Glutamatergic neuron (in vitro differentiated cells): ENCODE measurements at regions not wholly inside any gene's neighbourhood (a gene's known extent, or its start where the extent isn't known, plus 50 kb on each side); places are given as distances from the start of the nearest gene placed in this dataset.
"Not testable (repeated sequence)": the region's sequence is repeated elsewhere in the genome, so short reads cannot be mapped to it uniquely, and the experiment has no call there.

ENCODE experiments used
- DNase-seq: peaks from one replicate; pipeline ENCODE4 v3.0.0; 2022
- H3K27ac Mint-ChIP-seq: one replicate; pipeline ENCODE4 v1.8.0; 2020; ENCODE audit warnings: mild to moderate bottlenecking, mixed read lengths, inconsistent platforms; ENCODE audit not compliant: unreplicated experiment
- H3K27me3 Mint-ChIP-seq: one replicate; pipeline ENCODE4 v1.8.0; 2020; ENCODE audit warnings: mild to moderate bottlenecking, moderate library complexity, mixed read lengths, inconsistent platforms; ENCODE audit not compliant: unreplicated experiment
- H3K36me3 Mint-ChIP-seq: one replicate; pipeline ENCODE4 v1.8.0; 2020; ENCODE audit warnings: mild to moderate bottlenecking, mixed read lengths, inconsistent platforms; ENCODE audit not compliant: unreplicated experiment
- H3K4me1 Mint-ChIP-seq: one replicate; pipeline ENCODE4 v1.8.0; 2020; ENCODE audit warnings: mild to moderate bottlenecking, low read depth, mixed read lengths, inconsistent platforms; ENCODE audit not compliant: unreplicated experiment
- H3K4me3 Mint-ChIP-seq: one replicate; pipeline ENCODE4 v1.8.0; 2020; ENCODE audit warnings: mild to moderate bottlenecking, mixed read lengths, inconsistent platforms; ENCODE audit not compliant: unreplicated experiment
- H3K9me3 Mint-ChIP-seq: one replicate; pipeline ENCODE4 v1.8.0; 2020; ENCODE audit warnings: mild to moderate bottlenecking, moderate library complexity, mixed read lengths, inconsistent platforms; ENCODE audit not compliant: unreplicated experiment
- CTCF ChIP-seq: fragments of 200-600 bp; sonication (generic); IDR thresholded peaks from one replicate; pipeline ENCODE4 v1.5.0; 2021; ENCODE audit not compliant: partially characterized antibody, unreplicated experiment

DNA sequence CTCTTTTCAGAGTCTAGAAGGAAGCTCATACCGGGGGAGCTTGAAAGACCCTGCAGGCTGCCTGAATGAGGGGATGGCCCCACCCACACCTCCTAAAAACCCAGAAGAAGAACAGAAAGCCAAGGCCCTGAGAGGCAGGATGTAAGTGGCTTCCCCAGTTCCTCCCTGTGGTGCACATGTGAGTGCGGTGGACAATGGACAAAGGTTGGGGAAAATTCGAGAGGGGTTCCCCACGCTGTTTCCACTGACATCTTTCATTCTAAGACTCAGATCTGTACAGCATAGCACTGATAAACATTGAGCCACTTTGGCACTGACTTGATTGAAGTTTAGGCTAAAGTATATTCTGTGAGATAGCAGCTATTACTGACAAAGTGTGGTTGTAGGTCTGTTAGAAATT, 79.5 kb upstream of the UMPS start:
- Mint-ChIP-seq H3K4me1 (peaks cover 9% of the 10 kb centered on the region), H3K27ac (no peak overlapping the region), H3K4me3 (no peak overlapping the region), H3K27me3 (peaks cover 5% of the 10 kb centered on the region), H3K36me3 (peaks cover 28% of the 10 kb centered on the region), H3K9me3 (peaks cover 7% of the 10 kb centered on the region)
- DNase-seq = no peak
- TF ChIP-seq CTCF = no peak

DNA sequence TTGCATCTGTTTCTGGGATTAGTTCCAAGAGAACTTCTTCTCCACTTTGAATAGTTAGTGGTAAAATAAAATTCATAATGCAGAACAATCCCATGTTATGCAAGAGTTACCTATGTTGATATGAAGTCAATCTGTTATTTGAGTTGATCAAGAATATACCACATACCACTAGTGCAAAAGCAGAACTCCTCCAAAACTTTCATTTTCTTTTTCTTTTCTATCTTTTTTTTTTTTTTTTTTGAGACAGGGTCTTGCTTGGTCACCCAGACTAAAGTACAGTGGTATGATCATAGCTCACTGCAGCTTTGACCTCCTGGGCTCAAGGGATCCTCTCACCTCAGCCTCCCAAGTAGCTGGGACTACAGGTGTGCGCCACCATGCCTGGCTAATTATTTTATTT, 78.8 kb upstream of the UMPS start:
- H3K36me3 Mint-ChIP-seq = peaks cover 28% of the 10 kb centered on the region
- not testable (repeated sequence) for H3K9me3 Mint-ChIP-seq, DNase-seq, H3K4me1 Mint-ChIP-seq, H3K27me3 Mint-ChIP-seq, H3K4me3 Mint-ChIP-seq, H3K27ac Mint-ChIP-seq

- Mint-ChIP-seq H3K9me3 (peaks cover 7% of the 10 kb centered on the region), H3K27me3 (peaks cover 5% of the 10 kb centered on the region), H3K4me1 (peaks cover 9% of the 10 kb centered on the region), H3K36me3 (peaks cover 27% of the 10 kb centered on the region), H3K4me3 (no peak overlapping the region), H3K27ac (no peak overlapping the region)
- DNase-seq = no peak
- TF ChIP-seq CTCF = no peak
Measured at GRCh38 chr3:124652009-124652408, 78.2 kb upstream of the UMPS start.

DNA sequence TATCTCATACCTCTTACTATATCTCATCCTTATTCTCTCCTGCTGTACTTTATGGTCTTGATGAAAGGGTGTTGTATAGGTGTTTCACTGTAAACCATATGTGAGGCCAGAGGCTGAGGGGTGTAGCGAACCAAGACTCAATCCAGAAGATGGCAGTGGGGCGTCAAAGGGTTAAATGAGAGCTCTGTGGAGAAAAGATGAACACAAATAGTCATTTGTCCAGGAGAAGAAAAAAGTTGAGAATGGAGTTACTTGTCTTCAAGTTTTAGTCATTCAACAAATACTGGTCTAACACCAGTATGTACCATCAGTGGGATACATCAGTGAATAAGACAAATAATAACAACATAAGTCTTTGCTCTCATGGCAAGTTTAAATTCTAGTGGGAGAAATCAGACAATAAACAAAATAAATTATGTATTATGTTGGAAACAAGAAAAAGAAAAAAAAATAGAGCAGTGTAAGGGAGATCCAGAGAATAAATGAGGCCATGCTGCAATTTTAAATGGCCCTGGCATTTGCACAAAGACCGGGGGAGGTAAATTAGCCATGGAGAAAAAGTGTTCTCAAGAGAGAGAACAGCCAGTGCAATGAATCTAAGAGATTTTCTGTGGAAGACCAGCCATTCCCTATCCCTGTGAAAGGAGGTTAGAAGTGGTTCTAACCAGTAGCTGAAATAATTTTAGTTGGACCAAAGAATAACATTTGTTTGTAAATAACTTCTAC, 77.0 kb upstream of the UMPS start:
- H3K4me1 Mint-ChIP-seq = peaks cover 5% of the 10 kb centered on the region
- DNase-seq = no peak
- no peaks in the 10 kb centered on the region for H3K27me3 Mint-ChIP-seq
- H3K9me3 Mint-ChIP-seq = peaks cover 10% of the 10 kb centered on the region
- no peak for TF ChIP-seq CTCF
- H3K36me3 Mint-ChIP-seq = peaks cover 15% of the 10 kb centered on the region
- H3K27ac Mint-ChIP-seq = no peak overlapping the region
- no peak overlapping the region for H3K4me3 Mint-ChIP-seq

- H3K27me3 Mint-ChIP-seq = peaks cover 2% of the 10 kb centered on the region
- peaks cover under 1% of the 10 kb centered on the region for H3K4me1 Mint-ChIP-seq
- peaks cover 8% of the 10 kb centered on the region for H3K36me3 Mint-ChIP-seq
- DNase-seq = no peak
- peaks cover 8% of the 10 kb centered on the region for H3K9me3 Mint-ChIP-seq
- TF ChIP-seq CTCF = no peak
- no peak overlapping the region for H3K4me3 Mint-ChIP-seq
- no peak overlapping the region for H3K27ac Mint-ChIP-seq
Measured at GRCh38 chr3:124653797-124654469, 76.3 kb upstream of the UMPS start.
